GM19397 (cell line): ENCODE measurements at regions not wholly inside any gene's neighbourhood (a gene's known extent, or its start where the extent isn't known, plus 50 kb on each side); places are given as distances from the start of the nearest gene placed in this dataset.

Source experiments
- ATAC-seq: cut with Tn5 transposase; IDR thresholded peaks from one replicate; pipeline ENCODE4 v1.9.1; 2021; ENCODE audit warnings: mild to moderate bottlenecking, moderate library complexity; ENCODE audit not compliant: unreplicated experiment

GRCh38 chr21:28754127-28754611 lies 238.5 kb downstream of the LTN1 start:
- ATAC-seq, result no peak

- no peak for ATAC-seq
Measured at GRCh38 chr21:28752131-28752530, 240.5 kb downstream of the LTN1 start.

GRCh38 chr21:28751176-28751575 lies 241.5 kb downstream of the LTN1 start:
- no peak for ATAC-seq

- ATAC-seq, result no peak
Measured at GRCh38 chr21:28750565-28750964, 242.1 kb downstream of the LTN1 start.

GRCh38 chr21:28749536-28749935 lies 243.1 kb downstream of the LTN1 start:
- ATAC-seq, result no peak

GRCh38 chr21:28747464-28747863 lies 245.2 kb downstream of the LTN1 start:
- no peak for ATAC-seq

- no peak for ATAC-seq
Measured at GRCh38 chr21:28746166-28746565, 246.5 kb downstream of the LTN1 start.

- ATAC-seq, result peak; percentile 83
Measured at GRCh38 chr21:28745131-28746016, 247.3 kb downstream of the LTN1 start.

GRCh38 chr21:28743723-28744122 lies 249.0 kb downstream of the LTN1 start:
- no peak for ATAC-seq

- no peak for ATAC-seq
Measured at GRCh38 chr21:28742527-28742926, 250.2 kb downstream of the LTN1 start.

- no peak for ATAC-seq
Measured at GRCh38 chr21:28740125-28740524, 252.6 kb downstream of the LTN1 start.

GRCh38 chr21:28738882-28739281 lies 253.8 kb downstream of the LTN1 start:
- ATAC-seq, result no peak

- ATAC-seq, result no peak
Measured at GRCh38 chr21:28738420-28738704, 254.3 kb downstream of the LTN1 start.

- ATAC-seq, result no peak
Measured at GRCh38 chr21:28737674-28738419, 254.8 kb downstream of the LTN1 start.

GRCh38 chr21:28734522-28735175 lies 258.0 kb downstream of the LTN1 start:
- ATAC-seq, result no peak

- ATAC-seq, result no peak
Measured at GRCh38 chr21:28731700-28732321, 260.9 kb downstream of the LTN1 start.

- ATAC-seq, result no peak
Measured at GRCh38 chr21:28729887-28730286, 262.8 kb downstream of the LTN1 start.

- no peak for ATAC-seq
Measured at GRCh38 chr21:28727809-28728208, 264.9 kb downstream of the LTN1 start.

GRCh38 chr21:28725396-28725795 lies 267.3 kb downstream of the LTN1 start:
- ATAC-seq, result no peak

GRCh38 chr21:28723646-28724045 lies 269.0 kb downstream of the LTN1 start:
- no peak for ATAC-seq

GRCh38 chr21:28719723-28720122 lies 273.0 kb downstream of the LTN1 start:
- ATAC-seq, result no peak
